NCI-H2171 (cell line): ENCODE measurements at regions not wholly inside any gene's neighbourhood (a gene's known extent, or its start where the extent isn't known, plus 50 kb on each side); places are given as distances from the start of the nearest gene placed in this dataset.
A peak's percentile ranks its signal among the peaks of the same experiment; 100 is the strongest.

Experiments used
- DNase-seq: peaks from one replicate; lab custom pipeline; 2025; lab: John Stamatoyannopoulos, UW

DNA sequence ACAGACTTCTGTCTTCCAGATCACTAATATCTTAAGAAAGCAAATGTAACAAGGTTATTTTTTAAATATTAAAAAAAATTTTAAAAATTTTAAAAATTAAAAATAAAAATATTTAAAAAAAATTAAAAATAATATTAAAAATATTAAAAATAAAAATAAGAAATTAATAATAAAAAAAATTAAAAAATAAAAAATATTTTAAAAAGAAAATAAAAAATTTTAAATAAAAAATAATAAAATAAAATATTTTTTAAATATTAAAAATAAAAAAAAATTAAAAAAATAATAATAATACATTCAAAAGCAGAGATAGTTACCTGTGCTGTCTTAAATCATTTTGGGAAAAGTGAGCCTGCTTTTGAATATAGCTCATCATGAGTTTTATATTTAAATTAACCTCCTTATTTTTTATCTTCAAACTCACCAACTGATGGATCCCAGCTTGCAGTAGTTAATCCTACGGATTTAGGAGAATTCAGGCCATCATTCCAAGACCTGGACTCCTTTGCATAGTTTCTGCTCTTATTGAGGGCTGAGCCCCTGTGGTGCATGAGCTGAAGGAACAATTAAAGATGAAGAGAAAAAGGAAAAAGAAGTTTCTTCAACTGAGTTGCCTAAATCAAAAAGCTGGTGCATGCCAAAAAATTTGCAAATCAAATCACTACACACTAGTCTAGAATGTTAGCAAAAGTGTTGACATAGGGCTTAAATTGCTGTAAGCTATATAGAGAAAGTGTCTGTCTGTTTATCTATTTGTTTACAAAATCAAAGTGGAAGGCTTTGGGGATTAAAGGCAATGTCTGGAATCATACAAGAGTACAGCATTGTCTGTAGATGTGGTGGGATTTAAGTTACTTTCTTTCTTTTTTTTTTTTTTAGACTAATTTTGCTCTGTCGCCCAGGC, 50.5 kb upstream of the ZNF438 start:
- no peak for DNase-seq

DNA sequence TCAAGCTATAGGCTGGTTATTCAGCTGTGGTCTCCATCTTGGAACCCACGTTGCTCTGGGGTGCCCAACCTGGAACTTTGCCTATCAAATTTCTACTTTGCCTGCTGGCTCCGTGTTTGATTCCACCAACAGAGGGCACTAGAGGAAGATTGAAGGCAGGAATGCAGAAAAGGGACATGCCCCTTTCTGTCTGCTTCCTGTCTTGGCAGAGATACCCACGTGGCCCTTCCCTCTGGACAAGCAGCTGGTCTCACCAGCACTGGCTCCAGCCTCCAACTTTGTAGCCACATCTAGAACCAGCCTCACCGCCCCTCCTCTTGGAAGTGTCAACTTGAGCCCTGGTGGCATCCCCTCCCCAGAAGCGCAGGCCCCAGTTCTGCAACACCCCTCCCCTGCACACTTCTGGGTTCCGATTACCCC, 52.1 kb upstream of the ZNF438 start:
- peak; percentile 2 for DNase-seq

DNA sequence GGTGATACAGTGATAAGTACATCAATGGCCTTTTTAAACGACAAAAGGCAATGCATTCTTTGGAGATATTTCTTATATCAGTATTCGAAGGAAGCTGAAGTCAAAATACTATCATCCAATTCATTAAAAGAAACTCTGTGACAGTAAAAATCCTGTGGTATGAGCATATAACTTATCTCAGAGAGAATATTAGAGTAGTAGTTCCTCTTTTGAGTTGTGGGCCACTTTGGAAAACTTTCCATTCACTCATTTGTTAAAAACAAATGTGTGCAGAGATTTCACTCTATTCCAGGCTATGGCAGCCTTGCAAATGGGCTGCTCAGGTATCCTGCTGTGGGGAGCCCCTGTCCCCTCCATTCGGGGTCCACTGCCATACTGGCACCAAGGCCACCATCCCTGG, 55.3 kb upstream of the ZNF438 start:
- DNase-seq, result no peak

DNA sequence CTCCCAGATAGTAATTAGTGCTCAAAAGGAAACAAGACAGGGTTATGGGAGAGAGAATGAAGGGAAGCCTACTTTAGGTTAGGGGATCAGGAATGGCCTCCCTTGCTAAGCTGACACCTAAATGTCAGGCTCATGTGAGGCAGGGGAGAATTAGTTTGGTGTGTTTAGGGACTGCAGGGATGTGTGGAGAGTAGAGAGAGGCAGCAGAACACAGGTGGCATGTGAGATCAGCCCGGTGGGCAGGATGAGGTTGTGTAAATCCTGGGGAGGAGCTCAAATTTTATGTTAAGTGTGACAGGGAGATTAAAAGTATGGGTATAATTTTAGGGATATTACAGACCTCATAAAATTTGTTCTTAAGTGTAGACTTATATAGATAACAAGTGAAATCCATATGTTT, 56.2 kb upstream of the ZNF438 start:
- DNase-seq, result no peak

DNA sequence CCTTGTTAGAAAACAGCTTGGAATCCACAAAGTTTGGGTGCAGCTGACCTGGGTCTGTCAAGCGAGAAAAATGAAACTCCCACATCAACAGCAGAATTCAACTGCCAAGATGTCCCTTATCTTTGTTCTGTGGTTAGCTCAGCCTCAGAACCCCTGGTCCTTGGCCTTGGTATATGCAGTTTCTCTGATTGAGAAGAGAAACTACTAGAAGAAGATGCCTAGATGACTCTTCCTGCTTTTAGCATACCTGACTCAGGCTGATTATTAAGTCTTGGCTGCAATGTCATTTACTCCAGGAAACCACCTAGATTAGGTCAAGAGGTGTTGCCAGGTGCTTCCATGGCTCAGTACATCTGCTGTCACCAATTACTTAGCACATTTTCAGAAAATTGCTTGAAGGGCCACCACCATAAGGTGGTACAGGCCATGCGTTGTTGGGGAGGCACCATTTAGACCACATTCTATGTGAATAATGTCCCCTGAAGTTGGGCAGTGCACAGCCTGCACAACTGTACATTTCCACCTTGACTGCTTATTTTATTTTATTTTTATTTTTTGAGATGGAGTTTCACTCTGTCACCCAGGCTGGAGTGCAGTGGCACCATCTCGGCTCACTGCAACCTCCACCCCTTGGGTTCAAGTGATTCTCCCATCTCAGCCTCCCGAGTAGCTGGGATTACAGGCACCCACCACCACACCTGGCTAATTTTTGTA, 59.4 kb upstream of the ZNF438 start:
- DNase-seq, result no peak

DNA sequence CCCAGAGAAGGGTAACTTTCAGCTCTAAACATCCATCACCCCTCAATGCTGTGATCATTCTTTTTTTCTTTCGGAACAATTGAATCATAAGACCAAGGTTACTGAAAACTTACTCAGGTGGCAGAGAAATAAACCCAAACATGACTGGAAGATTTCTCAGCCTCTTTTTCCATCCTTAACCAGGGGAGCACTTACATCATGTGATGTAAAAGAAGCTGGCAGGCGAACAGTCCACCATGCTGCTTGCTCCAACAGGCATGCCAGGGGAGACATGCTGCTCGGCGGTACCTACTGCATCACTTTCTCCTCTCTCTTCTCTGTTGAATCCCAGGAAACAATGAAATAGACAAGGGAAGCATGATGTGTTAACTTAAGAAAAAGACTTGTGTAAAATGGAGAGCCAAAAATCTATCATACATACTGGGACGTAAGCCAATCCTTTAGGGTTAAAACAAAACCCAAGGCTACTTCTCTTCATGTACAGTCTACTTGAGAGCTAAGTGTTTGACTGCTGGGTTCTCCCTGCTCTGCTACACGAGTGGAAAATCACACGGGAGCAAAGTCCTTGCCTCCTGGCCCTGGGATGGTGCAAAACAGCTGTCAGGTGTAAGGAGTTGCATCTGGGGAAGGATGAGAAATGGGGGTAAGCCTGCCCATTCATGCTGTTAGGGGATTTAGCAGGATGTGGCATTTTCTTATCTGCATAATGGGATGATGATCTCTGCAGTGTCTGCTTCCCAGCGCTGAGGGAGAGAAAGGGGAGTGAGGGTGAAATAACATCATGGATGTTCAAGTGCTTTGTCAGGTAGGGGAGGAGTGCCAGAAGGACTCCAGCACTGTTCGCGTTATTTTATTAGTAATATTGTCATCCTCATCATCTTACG, 64.3 kb upstream of the ZNF438 start:
- no peak for DNase-seq

DNA sequence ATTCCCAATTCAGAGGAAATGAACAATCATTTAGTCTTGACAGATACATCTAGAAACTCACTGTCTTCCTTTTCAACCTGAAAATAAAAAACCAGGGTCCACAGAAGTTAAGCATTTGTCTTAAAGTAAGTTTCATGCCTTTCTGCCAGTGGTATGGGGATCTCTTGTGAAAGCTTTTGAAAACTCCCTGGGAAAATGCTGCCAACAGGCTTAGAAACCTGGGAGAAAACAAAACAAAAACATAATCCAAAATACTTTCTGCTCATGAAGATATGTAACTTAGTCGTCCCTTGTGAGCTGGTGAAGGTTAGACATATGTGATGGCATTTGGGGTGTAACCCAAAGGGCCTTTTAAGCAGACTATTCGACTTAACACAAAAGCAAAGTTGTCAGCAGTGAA, 66.4 kb upstream of the ZNF438 start:
- DNase-seq, result no peak

DNA sequence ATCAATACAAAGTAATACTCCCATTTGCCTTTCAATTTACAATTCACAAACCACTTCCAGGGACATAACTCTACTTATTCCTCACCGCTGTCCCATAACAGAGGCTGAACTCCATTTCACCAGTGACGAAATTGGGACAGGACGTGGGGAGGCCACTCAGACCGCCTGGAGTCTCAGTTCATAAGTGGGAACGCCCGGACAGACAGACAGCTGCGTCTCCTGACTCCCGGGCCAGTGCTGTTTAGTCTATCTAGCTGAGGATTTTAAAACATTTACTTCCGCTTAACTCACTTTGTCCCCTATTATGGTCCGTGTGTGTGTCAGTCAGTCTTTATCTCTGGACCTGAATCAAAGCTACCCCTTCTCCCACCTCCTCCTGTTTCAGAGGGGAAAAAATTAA, 67.4 kb upstream of the ZNF438 start:
- no peak for DNase-seq

DNA sequence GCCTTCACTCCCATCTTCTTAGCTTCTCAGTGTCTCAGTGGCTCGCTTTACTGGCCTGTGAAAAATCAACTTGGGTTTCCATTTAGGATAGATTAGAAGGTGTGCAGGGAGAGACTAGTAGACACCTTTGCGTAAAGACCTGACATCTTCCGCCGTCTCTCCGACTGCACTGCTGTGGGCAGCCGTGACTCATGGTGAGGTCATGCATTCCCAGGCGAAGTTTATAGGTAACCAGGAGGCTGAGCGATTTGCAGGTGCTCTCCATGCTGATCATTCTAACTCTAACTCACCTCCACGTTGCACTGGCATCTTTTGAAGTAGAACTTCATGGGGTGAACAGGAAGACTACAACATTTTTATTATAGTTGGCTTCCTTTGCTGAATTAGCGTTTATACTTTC, 68.0 kb upstream of the ZNF438 start:
- DNase-seq, result no peak

DNA sequence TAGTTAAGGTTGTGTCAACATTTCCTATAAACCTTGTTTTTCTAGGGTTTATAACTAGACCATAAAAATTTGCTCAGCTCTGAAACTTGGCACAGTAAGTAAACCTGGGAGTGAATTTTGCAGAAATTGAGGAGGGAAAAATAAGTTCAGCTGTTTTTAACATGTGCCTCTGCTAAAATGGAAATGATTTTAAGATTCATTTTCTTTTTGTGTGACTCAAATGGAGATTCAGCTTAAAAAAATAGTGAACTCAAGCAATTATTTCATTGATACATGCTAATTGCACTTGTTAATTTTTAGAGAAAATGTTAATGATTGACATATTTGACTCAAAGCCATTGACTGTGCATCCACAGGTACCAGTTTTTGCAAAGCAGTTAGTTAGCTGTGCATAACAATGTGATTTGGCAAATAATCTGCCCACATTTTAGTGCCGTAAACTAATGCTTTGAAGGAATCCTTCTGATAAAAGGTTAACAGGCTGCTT, 68.5 kb upstream of the ZNF438 start:
- DNase-seq, result no peak

DNA sequence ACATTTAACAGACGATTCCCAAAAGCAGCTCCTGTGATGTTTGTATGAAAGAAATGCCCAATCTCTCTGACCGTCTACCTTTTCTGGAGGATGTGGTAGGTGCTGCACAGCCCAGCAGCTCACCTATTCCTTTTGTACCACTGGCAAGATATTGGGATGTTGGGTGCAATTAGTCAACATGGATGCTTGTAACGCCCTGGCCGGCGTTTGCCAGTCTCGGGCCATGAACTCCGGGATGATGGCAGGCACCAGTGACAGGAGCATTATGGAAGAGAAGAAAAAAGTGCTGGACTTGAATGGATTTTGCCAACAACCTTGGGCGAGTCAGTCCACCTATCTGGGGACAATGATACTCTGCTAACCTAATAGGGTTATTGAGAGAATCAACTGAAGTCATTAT, 69.0 kb upstream of the ZNF438 start:
- DNase-seq, result no peak

DNA sequence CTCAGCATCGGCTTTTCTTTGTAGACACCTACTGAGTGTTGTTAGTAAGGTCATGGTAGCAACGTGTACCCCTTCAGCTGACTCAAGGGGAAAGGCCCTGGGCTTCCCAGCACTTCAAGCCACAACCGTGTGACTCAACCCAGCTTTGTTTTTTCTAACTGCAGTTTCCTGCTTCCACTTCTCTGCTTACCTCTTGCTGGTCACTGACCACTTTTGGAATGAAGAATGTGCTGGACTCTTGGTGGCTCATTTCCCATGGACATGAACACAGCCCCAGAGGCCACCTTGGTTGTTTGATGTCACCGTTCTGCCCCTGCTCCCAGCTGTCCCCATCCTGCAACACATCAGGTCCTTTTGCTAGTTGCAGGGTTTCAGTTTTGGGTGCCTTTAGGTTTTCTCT, 69.5 kb upstream of the ZNF438 start:
- no peak for DNase-seq

DNA sequence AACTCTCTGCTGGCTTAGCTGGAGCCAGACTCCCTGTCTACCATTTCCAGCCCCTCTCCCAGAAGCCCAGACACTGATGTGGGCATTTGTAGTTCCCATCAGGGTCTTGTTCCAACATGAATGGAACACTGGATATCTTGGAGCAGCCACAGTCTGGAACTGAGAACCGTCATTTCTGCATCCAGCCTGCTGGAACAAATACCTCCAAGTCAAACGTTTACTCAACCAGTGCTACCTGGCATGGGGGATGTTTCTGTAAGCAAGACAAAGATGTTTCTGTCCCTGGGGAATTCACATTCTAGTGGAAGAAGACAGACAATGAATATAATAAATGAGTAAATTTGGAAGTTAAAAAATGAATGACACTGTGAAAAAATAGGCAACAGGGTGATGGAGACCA, 70.8 kb upstream of the ZNF438 start:
- DNase-seq, result peak; percentile 40

DNA sequence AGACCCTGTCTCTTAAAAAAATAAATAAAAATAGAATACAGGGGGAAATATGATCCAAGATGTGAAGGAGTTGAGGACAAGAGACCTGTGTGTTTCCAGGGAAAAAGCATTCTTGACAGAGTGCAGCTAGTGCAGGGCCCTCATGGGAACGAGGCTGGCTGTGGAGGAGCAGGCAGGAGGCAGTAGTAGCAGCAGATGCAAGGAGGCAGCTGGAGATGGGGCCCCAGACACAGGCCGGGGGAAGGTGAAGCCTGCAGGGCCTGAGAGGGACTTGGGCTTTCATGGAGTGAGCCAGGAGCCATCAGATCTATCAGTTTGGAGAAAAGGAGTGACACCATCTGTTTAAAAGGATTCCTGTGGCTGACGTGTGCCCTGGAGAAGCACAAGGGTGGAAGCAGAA, 71.4 kb upstream of the ZNF438 start:
- peak; percentile 55 for DNase-seq

DNA sequence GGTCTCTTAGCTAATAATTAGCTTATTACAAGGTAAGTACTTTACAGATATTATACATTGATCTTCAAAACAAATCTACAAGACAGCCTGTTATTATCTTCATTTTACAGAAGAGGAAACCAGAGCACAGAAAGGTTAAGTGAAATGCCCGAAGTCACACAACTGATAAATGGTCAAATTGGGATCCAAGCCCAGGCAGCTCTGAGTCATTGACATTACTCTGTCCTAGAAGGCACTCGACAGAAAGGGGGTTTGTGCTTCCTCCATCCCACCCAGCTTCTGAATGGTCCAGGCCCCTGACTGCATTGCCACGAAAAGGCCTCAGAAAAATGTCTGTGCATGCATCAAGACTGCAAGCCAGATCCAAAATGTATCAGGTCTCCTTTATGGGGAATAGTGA, 81.3 kb upstream of the ZNF438 start:
- DNase-seq, result no peak

DNA sequence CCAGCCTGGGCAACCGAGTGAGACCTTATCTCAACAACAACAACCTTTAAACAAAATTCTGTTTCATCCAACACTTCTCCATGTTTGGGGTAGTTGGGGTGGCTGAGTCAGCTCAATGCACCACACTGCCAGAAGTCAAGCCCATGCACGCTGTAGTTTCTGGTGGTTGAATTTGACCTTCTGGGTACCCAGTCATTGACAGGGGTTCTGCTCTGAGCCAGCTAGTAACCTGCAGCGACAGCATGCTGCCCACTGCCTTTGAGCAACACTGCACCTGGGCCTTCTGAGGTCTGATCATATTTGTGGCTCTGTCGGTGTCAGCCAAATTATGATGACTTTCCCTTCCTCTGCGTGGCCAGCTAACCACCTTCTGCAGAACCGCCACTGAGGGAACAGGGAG, 84.6 kb upstream of the ZNF438 start:
- DNase-seq, result no peak

DNA sequence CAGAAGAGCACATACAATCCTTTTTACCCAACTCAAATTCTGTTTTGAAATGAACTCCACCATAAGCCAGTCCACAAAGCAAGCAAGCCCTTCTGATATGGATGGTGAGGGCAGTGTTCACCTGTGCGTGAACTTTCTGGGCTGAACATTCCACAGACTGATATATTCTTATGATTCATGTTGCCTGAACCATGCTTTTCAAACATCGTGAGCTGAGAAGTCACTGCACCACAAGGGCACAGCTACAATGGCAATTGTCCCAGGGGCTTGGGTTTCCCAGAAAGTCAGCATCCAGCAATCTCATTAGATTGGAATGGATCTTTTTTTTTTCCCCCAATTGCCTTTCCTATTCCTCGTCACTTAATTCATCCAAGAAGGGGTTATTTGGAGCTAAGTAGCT, 86.9 kb upstream of the ZNF438 start:
- no peak for DNase-seq

DNA sequence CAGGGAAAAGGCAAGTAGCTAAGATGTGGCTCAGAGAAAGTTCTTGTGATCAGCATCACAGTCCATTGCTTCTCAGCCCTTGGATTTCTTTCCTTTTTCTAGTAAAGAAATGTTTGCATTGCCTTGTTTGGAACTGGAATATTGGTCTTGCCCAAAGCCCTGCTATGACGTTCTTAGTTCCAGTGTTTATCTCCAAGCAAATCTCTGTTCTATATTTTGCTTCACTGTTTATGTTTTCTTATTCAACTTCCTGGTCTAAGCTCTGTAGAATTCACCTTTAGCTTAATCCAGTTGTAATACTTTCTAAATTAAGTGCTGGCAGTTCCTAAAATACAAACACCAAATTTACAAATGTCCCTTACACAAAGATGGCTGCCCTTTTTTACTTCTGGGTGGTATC, 88.7 kb upstream of the ZNF438 start:
- no peak for DNase-seq

DNA sequence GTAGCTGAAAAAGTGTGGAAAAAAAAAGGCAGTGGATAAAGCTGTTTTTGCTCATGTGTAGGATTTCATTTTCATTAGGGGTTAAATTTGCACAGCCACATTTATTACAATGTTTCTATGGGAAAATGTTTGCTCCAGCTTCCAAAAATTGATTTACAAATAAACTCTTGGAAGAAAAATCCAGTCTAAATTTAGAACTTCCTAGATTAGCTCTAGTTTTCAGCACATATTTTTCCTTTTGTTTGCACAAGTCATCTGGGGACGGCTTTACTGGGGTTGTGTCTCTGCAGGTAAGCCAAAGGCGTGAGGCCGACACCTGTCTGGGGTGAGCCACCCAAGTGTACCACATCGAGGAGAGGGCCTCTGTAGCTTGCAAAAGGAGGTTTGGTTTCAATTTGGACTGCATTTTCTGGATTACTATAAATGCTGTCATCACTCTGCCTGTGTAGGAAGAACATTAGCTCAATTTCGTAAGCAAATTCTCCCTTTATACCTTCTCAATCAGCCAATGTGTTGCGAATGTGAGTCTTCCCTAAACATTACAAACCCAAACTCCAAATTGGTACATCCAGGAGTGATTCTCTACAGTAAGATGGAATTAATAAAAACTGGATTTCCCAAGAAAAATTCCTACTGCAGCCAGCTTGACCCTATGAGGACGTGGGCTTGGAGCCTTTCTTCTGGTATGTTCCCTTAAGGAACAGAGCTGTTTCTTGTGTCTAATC, 89.5 kb upstream of the ZNF438 start:
- DNase-seq, result no peak

DNA sequence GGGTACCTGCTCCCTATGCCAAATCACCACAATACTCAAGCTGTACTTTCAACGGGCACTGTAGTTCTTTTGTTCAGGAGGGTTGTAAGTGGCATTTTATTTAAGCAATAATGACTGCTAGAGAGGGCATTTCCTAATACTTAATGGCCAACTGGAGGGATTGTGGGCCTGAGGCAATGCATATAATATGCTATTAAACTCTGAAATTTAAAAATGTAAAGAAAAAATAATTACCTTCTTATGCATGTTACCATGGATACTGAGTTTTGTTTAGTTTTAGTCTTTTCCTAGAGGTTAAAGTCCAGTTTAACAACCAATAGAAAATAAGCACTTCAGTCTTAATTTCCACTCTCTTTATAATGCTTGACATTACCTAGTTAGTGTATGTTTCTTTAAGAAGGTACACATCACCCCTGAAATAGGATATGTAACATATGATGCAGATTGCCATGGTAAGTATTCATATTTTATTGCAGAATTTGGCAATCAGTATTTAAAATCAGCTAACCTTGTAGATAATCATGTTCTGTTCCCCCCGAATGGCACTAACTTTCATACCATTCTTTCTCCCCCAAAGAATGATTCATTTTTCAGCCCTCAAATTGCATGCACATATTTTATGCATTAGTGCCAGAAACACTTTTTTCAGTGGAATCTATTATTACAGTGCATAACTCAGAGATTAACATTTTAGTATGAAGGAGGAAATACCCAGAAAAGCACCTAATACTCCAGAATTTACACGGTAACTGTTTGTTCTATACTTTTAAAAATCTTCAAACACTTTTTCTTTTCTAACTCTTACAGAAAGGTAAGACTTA, 90.3 kb upstream of the ZNF438 start:
- DNase-seq, result no peak

DNA sequence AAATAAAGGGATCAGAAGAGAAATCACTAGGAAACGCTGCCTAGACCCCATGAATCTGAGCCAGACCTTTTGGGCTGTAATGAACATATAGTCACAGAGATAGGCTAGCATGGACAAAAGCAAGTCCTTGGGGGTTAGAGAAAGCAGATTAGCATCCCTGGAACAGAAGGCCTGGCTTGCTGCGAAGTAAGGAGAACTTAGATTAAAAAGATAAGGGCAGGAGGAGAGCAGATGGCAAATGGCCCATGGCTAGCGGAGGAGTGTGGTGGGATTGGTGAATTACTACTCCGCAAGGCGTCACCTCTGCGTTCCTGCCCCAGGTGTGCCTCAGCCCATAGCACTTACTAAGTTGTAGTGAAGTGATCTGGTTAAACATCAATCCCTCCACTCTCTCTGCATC, 92.3 kb upstream of the ZNF438 start:
- DNase-seq, result no peak
